ENCODE measurements at regions not wholly inside any gene's neighbourhood (a gene's known extent, or its start where the extent isn't known, plus 50 kb on each side); places are given as distances from the start of the nearest gene placed in this dataset.
"Not testable (repeated sequence)": the region's sequence is repeated elsewhere in the genome, so short reads cannot be mapped to it uniquely, and the experiment has no call there.

GRCh38 chrX:128807367-128807766 is 715.9 kb downstream of the SMARCA1 start:
- no peak overlapping the region for H3K4me3 ChIP-seq (ENCODE audit: low read depth, low read length)
- DNase-seq (ENCODE audit: low read depth, low spot score), result no peak
- TF ChIP-seq, protein P1, sequence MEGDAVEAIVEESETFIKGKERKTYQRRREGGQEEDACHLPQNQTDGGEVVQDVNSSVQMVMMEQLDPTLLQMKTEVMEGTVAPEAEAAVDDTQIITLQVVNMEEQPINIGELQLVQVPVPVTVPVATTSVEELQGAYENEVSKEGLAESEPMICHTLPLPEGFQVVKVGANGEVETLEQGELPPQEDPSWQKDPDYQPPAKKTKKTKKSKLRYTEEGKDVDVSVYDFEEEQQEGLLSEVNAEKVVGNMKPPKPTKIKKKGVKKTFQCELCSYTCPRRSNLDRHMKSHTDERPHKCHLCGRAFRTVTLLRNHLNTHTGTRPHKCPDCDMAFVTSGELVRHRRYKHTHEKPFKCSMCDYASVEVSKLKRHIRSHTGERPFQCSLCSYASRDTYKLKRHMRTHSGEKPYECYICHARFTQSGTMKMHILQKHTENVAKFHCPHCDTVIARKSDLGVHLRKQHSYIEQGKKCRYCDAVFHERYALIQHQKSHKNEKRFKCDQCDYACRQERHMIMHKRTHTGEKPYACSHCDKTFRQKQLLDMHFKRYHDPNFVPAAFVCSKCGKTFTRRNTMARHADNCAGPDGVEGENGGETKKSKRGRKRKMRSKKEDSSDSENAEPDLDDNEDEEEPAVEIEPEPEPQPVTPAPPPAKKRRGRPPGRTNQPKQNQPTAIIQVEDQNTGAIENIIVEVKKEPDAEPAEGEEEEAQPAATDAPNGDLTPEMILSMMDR (IDR thresholded peaks at IDR 0.05; ENCODE audit: low read depth, low read length), result no peak
- in situ Hi-C loops (cut with HindIII; ENCODE audit: low sequenced_read_pairs), result no loop called here

- H3K4me3 ChIP-seq (ENCODE audit: low read depth, low read length), result no peak overlapping the region
- TF ChIP-seq, protein P1 (IDR thresholded peaks at IDR 0.05; ENCODE audit: low read depth, low read length), result no peak
- DNase-seq (ENCODE audit: low read depth, low spot score), result no peak
- in situ Hi-C loops (cut with HindIII; ENCODE audit: low sequenced_read_pairs), result no loop called here
These were observed 718.1 kb downstream of the SMARCA1 start for GRCh38 chrX:128805236-128805635.

DNA sequence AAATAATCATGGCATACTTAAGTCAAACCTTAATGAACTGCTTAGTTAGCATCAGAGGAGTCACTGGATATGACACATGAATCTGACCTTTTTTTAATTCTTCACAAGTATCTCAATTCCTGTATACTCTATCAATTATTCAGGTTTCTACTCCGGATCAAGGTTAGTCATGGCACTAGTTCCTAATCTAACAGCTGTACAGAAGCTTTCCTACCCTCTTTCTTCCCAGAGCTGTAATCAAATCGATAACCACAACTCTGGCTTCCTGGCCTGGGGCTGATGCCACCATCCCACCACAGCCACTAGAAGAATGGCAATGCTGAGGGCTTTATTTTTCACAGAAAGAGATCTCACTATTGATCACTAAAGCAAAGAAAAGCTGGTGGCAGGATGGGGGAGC is 718.5 kb downstream of the SMARCA1 start:
- no peak overlapping the region for H3K4me3 ChIP-seq (ENCODE audit: low read depth, low read length)
- DNase-seq (ENCODE audit: low read depth, low spot score), result no peak
- TF ChIP-seq, protein P1 (IDR thresholded peaks at IDR 0.05; ENCODE audit: low read depth, low read length), result no peak
- in situ Hi-C loops (cut with HindIII; ENCODE audit: low sequenced_read_pairs), result no loop called here

GRCh38 chrX:128800138-128800537 is 723.2 kb downstream of the SMARCA1 start:
- H3K4me3 ChIP-seq (ENCODE audit: low read depth, low read length), result no peak overlapping the region
- TF ChIP-seq, protein P1 (IDR thresholded peaks at IDR 0.05; ENCODE audit: low read depth, low read length), result no peak
- in situ Hi-C loops (cut with HindIII; ENCODE audit: low sequenced_read_pairs), result no loop called here
- DNase-seq (ENCODE audit: low read depth, low spot score), result no peak

DNA sequence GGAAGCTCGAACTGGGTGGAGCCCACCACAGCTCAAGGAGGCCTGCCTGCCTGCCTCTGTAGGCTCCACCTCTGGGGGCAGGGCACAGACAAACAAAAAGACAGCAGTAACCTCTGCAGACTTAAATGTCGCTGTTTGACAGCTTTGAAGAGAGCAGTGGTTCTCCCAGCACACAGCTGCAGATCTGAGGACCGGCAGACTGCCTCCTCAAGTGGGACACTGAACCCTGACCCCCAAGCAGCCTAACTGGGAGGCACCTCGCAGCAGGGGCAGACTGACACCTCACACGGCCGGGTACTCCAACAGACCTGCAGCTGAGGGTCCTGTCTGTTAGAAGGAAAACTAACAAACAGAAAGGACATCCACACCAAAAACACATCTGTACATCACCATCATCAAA is 730.9 kb upstream of the ACTRT1 start:
- H3K4me3 ChIP-seq (ENCODE audit: low read depth, low read length); in situ Hi-C loops (cut with HindIII; ENCODE audit: low sequenced_read_pairs); DNase-seq (ENCODE audit: low read depth, low spot score): not testable (repeated sequence)

DNA sequence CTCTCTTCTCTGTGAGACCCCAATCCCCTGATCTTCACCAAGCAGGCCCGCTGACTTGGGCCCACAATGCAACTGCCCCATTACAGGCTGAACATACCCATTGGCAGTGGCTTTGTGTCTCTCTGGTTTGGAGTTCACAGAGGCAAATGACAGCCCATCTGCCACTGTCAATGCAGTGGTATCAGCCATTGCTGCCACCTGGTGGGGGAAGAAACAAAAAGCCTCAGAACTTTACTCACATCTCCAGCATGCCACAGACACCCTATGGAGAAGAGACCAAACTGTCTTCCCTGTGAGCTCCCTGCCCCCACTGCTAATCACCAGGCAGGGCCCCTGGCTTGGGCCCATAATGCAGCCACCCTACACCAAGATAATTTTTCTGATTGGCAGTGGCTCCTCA is 729.3 kb upstream of the ACTRT1 start:
- TF ChIP-seq, protein P1 (IDR thresholded peaks at IDR 0.05; ENCODE audit: low read depth, low read length), result peak; percentile 3
- H3K4me3 ChIP-seq (ENCODE audit: low read depth, low read length), result no peak overlapping the region
- DNase-seq (ENCODE audit: low read depth, low spot score), result no peak
- in situ Hi-C loops (cut with HindIII; ENCODE audit: low sequenced_read_pairs), result no loop called here

DNA sequence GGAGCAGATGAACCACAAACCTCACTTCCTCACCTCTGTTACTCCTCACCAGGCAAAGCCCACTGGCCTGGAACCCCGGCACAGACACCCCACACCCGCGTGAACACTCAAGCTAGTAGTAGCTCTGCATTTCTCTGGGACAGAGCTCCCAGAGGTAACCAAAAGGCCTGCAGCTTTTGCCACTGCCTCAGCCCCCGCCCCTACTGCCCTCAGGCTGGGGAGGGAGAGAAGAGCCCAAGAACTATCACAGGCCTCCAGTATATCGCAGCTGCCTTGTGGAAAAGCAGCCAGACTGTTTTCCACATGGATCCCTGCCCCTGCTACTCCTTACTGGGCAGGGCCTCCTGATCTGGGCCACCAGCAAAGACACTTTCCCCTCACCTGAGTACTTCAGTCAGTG is 728.7 kb upstream of the ACTRT1 start:
- DNase-seq (ENCODE audit: low read depth, low spot score), result no peak
- H3K4me3 ChIP-seq (ENCODE audit: low read depth, low read length), result no peak overlapping the region
- in situ Hi-C loops (cut with HindIII; ENCODE audit: low sequenced_read_pairs), result no loop called here
- TF ChIP-seq, protein P1 (IDR thresholded peaks at IDR 0.05; ENCODE audit: low read depth, low read length), result no peak
